C4-2B (cell line): ENCODE measurements at regions not wholly inside any gene's neighbourhood (a gene's known extent, or its start where the extent isn't known, plus 50 kb on each side); places are given as distances from the start of the nearest gene placed in this dataset.

ENCODE experiments used
- ZFX ChIP-seq: fragments of 450-650 bp; IDR thresholded peaks from 2 replicates; pipeline ENCODE4 v1.6.1; 2017
- TF ChIP-seq, protein P1 (sequence below): fragments of 450-650 bp; conservative IDR thresholded peaks from 2 replicates; pipeline ENCODE4 v1.5.1; 2017; ENCODE audit warnings: mild to moderate bottlenecking

DNA sequence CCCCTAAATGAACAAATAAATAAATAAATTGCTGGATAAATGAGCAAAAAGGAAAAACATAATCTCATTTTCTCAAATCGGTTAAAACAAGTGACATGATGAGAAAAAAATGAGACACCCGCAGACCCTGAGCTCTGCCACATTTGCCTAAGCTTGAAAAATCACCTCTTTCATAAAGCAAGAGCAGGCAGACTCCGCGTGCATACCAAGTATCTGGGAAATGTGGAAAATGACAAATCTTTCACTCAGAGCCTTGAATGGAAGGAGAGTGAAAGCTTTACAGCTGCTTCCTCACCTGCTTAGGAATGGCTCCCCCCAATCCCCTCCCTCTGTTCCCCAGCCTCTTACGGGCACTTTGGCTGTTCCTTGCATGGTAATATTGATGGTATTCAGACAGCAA lies 355.5 kb upstream of the SUCLG2 start:
- TF ChIP-seq, protein P1, sequence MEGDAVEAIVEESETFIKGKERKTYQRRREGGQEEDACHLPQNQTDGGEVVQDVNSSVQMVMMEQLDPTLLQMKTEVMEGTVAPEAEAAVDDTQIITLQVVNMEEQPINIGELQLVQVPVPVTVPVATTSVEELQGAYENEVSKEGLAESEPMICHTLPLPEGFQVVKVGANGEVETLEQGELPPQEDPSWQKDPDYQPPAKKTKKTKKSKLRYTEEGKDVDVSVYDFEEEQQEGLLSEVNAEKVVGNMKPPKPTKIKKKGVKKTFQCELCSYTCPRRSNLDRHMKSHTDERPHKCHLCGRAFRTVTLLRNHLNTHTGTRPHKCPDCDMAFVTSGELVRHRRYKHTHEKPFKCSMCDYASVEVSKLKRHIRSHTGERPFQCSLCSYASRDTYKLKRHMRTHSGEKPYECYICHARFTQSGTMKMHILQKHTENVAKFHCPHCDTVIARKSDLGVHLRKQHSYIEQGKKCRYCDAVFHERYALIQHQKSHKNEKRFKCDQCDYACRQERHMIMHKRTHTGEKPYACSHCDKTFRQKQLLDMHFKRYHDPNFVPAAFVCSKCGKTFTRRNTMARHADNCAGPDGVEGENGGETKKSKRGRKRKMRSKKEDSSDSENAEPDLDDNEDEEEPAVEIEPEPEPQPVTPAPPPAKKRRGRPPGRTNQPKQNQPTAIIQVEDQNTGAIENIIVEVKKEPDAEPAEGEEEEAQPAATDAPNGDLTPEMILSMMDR: no peak
- no peak for TF ChIP-seq ZFX
